ENCODE measurements at regions not wholly inside any gene's neighbourhood (a gene's known extent, or its start where the extent isn't known, plus 50 kb on each side); places are given as distances from the start of the nearest gene placed in this dataset.

- Histone ChIP-seq H3K36me3 (no peaks in the 10 kb centered on the region), H3K27me3 (no peaks in the 10 kb centered on the region), H3K9me3 (no peaks in the 10 kb centered on the region), H3K4me3 (ENCODE audit: low read depth, low read length) (no peak overlapping the region), H3K4me1 (no peaks in the 10 kb centered on the region)
- no peak for DNase-seq
- 0 out of 2 replicates have a peak, but pooled peaks have one; percentile 8 for TF ChIP-seq CTCF (IDR thresholded peaks at IDR 0.05; ENCODE audit: low read depth, low read length)
These were observed 1298.6 kb downstream of the SI start for GRCh38 chr3:163779396-163780344.

GRCh38 chr3:163776743-163777142 lies 1301.6 kb downstream of the SI start:
- TF ChIP-seq CTCF (IDR thresholded peaks at IDR 0.05; ENCODE audit: low read depth, low read length), result no peak
- Histone ChIP-seq H3K9me3 (no peaks in the 10 kb centered on the region), H3K27me3 (no peaks in the 10 kb centered on the region), H3K4me1 (no peaks in the 10 kb centered on the region), H3K36me3 (no peaks in the 10 kb centered on the region), H3K4me3 (ENCODE audit: low read depth, low read length) (no peak overlapping the region)
- no peak for DNase-seq

GRCh38 chr3:163773136-163773535 lies 1305.2 kb downstream of the SI start:
- no peak for DNase-seq
- no peak for TF ChIP-seq CTCF (IDR thresholded peaks at IDR 0.05; ENCODE audit: low read depth, low read length)
- no peaks in the 10 kb centered on the region for H3K9me3 ChIP-seq
- no peaks in the 10 kb centered on the region for H3K4me1 ChIP-seq
- H3K4me3 ChIP-seq (ENCODE audit: low read depth, low read length), result no peak overlapping the region
- no peaks in the 10 kb centered on the region for H3K27me3 ChIP-seq
- no peaks in the 10 kb centered on the region for H3K36me3 ChIP-seq

DNA sequence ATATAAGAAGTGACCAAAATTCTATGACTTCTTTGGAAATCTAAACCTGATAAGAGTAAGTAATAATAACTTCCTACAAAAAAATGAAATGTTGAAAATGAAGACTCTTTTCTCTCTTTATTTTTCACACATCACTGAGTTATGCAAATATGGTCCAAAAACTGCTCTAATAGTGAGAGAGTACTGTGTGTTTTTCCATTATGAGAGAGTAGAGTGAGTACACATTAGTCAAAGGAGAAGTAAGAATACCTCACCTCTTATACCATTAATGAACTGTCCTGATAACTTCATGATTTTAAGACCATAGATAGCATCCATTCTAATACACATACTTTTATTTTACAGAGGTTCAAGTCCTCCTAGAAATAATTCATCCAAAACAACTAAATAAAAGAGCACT lies 1310.2 kb downstream of the SI start:
- TF ChIP-seq CTCF (IDR thresholded peaks at IDR 0.05; ENCODE audit: low read depth, low read length), result no peak
- Histone ChIP-seq H3K36me3 (no peaks in the 10 kb centered on the region), H3K27me3 (no peaks in the 10 kb centered on the region), H3K4me1 (no peaks in the 10 kb centered on the region), H3K9me3 (no peaks in the 10 kb centered on the region), H3K4me3 (ENCODE audit: low read depth, low read length) (no peak overlapping the region)
- no peak for DNase-seq

- no peaks in the 10 kb centered on the region for H3K36me3 ChIP-seq
- H3K9me3 ChIP-seq, result no peaks in the 10 kb centered on the region
- no peaks in the 10 kb centered on the region for H3K27me3 ChIP-seq
- no peak for DNase-seq
- H3K4me1 ChIP-seq, result no peaks in the 10 kb centered on the region
- TF ChIP-seq CTCF (IDR thresholded peaks at IDR 0.05; ENCODE audit: low read depth, low read length), result no peak
- no peak overlapping the region for H3K4me3 ChIP-seq (ENCODE audit: low read depth, low read length)
These were observed 1312.2 kb downstream of the SI start for GRCh38 chr3:163766112-163766511.

DNA sequence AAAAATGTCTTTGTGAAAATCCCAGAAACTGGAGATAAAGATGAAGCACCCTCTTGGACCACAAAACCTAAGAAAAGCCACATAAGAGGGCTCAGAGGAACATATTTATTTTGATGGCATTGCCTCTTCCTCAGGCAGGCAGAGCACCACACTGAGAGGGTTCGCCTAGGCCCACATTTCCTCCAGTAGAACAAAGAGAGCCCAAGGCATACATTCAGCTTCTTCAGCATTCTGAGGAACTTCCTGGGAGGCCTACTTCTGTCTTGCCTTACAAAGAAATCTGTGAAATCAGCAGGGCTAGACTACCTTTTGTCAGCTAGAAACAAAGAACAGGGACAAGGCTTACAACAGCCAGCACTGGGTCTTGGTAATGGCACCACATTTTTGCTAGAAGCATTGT lies 1325.3 kb downstream of the SI start:
- no peaks in the 10 kb centered on the region for H3K9me3 ChIP-seq
- H3K27me3 ChIP-seq, result no peaks in the 10 kb centered on the region
- no peaks in the 10 kb centered on the region for H3K36me3 ChIP-seq
- no peak overlapping the region for H3K4me3 ChIP-seq (ENCODE audit: low read depth, low read length)
- no peak for DNase-seq
- no peaks in the 10 kb centered on the region for H3K4me1 ChIP-seq
- no peak for TF ChIP-seq CTCF (IDR thresholded peaks at IDR 0.05; ENCODE audit: low read depth, low read length)

Measured in BE2C (cell line).